ENCODE measurements at regions not wholly inside any gene's neighbourhood (a gene's known extent, or its start where the extent isn't known, plus 50 kb on each side); places are given as distances from the start of the nearest gene placed in this dataset.

GRCh38 chr9:740221-740620 is 101.3 kb upstream of the DMRT1 start:
- DNase-seq (no peak), ATAC-seq (no peak)
- H3K4me1 ChIP-seq (ENCODE audit: low read depth), result no peaks in the 10 kb centered on the region
- H3K36me3 ChIP-seq (ENCODE audit: low read depth), result no peaks in the 10 kb centered on the region
- no peak overlapping the region for H3K4me3 ChIP-seq
- intact Hi-C loops (cut with DNase I, micrococcal nuclease), result no loop called here
- no peaks in the 10 kb centered on the region for H3K9me3 ChIP-seq
- TF ChIP-seq, protein P1, sequence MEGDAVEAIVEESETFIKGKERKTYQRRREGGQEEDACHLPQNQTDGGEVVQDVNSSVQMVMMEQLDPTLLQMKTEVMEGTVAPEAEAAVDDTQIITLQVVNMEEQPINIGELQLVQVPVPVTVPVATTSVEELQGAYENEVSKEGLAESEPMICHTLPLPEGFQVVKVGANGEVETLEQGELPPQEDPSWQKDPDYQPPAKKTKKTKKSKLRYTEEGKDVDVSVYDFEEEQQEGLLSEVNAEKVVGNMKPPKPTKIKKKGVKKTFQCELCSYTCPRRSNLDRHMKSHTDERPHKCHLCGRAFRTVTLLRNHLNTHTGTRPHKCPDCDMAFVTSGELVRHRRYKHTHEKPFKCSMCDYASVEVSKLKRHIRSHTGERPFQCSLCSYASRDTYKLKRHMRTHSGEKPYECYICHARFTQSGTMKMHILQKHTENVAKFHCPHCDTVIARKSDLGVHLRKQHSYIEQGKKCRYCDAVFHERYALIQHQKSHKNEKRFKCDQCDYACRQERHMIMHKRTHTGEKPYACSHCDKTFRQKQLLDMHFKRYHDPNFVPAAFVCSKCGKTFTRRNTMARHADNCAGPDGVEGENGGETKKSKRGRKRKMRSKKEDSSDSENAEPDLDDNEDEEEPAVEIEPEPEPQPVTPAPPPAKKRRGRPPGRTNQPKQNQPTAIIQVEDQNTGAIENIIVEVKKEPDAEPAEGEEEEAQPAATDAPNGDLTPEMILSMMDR (IDR thresholded peaks at IDR 0.05), result no peak

GRCh38 chr9:742104-742503 is 99.4 kb upstream of the DMRT1 start:
- DNase-seq, result no peak

DNA sequence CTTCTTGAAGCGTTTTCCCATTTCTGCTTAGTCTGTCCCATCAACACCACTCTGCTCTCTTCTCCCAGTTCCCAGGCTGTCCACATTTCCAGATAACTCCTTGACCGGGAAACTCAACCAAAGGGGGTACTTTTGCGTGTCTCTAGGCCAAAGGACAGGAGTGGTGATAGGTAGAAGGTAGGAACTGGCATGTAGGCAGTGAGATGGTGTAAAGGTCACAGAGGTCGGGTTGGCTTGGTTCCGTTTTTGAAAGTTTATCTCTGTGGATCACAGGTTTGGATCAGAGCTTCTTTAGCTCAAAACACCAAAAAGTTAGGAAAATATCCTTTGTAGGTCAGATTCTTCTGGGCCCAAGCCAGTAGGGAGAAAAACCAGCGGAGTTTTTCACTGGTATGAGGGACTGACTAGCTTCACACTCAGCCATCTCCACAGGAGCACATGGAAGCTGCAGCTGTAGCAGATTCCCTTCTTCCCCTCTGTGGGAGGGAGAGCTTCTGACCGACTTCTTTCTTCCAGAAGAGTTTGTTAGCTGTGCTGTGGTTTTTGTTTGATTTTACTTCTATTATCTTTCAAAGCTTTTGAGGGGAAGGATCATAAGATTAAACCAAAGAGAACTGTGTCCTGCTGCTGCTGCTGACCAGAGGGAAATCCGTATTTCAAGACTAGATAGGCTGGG is 98.4 kb upstream of the DMRT1 start:
- H3K36me3 ChIP-seq (ENCODE audit: low read depth), result no peaks in the 10 kb centered on the region
- H3K4me1 ChIP-seq (ENCODE audit: low read depth), result no peaks in the 10 kb centered on the region
- TF ChIP-seq, protein P1 (IDR thresholded peaks at IDR 0.05), result no peak
- intact Hi-C loops (cut with DNase I, micrococcal nuclease), result no loop called here
- H3K9me3 ChIP-seq, result no peaks in the 10 kb centered on the region
- DNase-seq (no peak), ATAC-seq (no peak)
- no peak overlapping the region for H3K4me3 ChIP-seq

More at GRCh38 chr9:742104-742503, 99.4 kb upstream of the DMRT1 start:
- H3K4me3 ChIP-seq, result no peak overlapping the region
- intact Hi-C loops (cut with DNase I, micrococcal nuclease), result no loop called here
- TF ChIP-seq, protein P1 (IDR thresholded peaks at IDR 0.05), result no peak
- H3K36me3 ChIP-seq (ENCODE audit: low read depth), result no peaks in the 10 kb centered on the region
- no peaks in the 10 kb centered on the region for H3K9me3 ChIP-seq
- no peaks in the 10 kb centered on the region for H3K4me1 ChIP-seq (ENCODE audit: low read depth)
- ATAC-seq, result no peak

DNA sequence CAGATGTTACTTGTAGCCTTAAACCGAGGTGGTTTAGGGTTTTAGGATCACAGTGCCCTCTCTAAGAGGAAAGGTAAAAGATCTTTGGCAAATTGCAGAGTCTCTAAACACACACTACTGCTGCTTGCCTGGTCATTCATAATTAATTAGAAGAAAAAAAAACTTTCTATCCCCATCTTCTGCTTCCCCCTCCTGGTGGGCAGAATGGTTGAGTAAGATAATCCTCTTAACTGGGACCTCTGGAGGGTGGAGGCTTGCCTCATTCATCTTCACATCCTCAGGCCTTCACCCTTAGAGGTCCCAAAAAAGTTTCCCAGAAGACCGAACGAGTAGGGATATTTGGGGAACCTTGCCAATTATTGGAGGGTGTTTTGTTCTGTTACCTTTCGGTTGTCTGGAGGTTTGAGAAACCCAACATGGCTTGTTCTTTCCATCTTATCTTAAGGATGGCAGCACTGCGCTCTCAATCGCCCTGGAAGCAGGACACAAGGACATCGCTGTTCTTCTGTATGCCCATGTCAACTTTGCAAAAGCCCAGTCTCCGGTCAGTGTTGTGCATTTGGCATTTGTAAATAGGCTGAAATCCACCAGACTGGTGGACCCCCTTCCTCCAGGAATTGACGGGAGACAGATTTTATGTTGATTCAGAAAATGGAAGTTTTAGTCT is 97.3 kb upstream of the DMRT1 start:
- DNase-seq (no peak), ATAC-seq (no peak)
- Histone ChIP-seq H3K4me1 (ENCODE audit: low read depth) (no peaks in the 10 kb centered on the region), H3K36me3 (ENCODE audit: low read depth) (no peaks in the 10 kb centered on the region), H3K4me3 (no peak overlapping the region), H3K9me3 (no peaks in the 10 kb centered on the region)
- intact Hi-C loops (cut with DNase I, micrococcal nuclease), result no loop called here
- TF ChIP-seq, protein P1 (IDR thresholded peaks at IDR 0.05), result no peak

DNA sequence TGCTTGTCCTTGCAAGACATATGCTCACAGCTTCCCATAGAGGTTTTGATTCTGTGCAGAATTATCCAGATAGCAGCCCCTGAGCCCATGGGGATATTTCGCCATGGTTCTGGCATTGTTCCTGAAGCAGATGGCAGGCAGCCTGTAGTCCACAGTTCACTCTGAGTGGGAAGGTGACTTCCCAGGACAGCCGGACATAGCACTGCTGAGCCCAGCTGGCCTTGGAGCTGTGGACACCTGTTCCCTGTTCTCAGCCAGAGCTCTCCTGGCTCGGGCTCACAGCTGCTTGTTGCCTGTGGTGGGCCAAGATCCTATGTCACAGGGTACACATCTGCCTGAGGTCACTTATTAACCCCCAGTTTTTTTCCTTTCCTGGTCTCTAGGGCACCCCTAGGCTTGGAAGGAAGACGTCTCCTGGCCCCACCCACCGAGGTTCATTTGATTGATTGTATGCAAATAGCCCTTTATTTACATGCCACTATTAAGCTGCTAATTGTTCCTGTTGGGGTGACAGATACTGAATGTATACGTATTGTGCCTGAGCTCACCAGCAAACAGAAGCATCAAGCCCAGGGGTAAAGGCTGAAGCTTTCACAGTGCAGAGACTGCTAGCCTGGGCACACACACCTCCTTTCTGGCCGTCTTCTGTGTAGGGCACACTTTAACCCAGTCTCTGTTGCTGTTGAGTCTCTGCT is 96.6 kb upstream of the DMRT1 start:
- intact Hi-C loops (cut with DNase I, micrococcal nuclease), result no loop called here
- Histone ChIP-seq H3K4me3 (no peak overlapping the region), H3K4me1 (ENCODE audit: low read depth) (peaks cover 3% of the 10 kb centered on the region), H3K9me3 (no peaks in the 10 kb centered on the region), H3K36me3 (ENCODE audit: low read depth) (no peaks in the 10 kb centered on the region)
- DNase-seq (no peak), ATAC-seq (peak; percentile 37)
- TF ChIP-seq, protein P1 (IDR thresholded peaks at IDR 0.05), result no peak
